GM12891 (cell line): ENCODE measurements at regions not wholly inside any gene's neighbourhood (a gene's known extent, or its start where the extent isn't known, plus 50 kb on each side); places are given as distances from the start of the nearest gene placed in this dataset.

Experiments
- DNase-seq: peaks from one replicate; pipeline ENCODE4 v3.0.0; 2011; ENCODE audit warnings: low spot score; ENCODE audit not compliant: insufficient read length
- FAIRE-seq: peaks from 2 replicates; lab custom pipeline; 2011; peaks lifted over from hg19 to GRCh38; lab: Jason Lieb, UNC
- PAX5 ChIP-seq: IDR thresholded peaks from 2 replicates; pipeline ENCODE4 v1.6.1; 2011; ENCODE audit warnings: low read length, moderate library complexity, mild to moderate bottlenecking; ENCODE audit not compliant: insufficient read depth, severe bottlenecking
- POLR2A ChIP-seq: IDR thresholded peaks from 2 replicates; pipeline ENCODE4 v1.6.1; 2011; ENCODE audit warnings: low read depth, low read length, control low read depth
- POLR2AphosphoS5 ChIP-seq: IDR thresholded peaks from 2 replicates; pipeline ENCODE4 v1.6.1; 2011; ENCODE audit warnings: low read depth, low read length, control low read depth
- POU2F2 ChIP-seq: IDR thresholded peaks from 2 replicates; pipeline ENCODE4 v1.6.1; 2011; ENCODE audit warnings: low read depth, mild to moderate bottlenecking, control low read depth, low read length, moderate library complexity
- SPI1 ChIP-seq: IDR thresholded peaks from 2 replicates; pipeline ENCODE4 v1.6.1; 2011; ENCODE audit warnings: low read depth, low read length, control low read depth
- TAF1 ChIP-seq: IDR thresholded peaks from 2 replicates; pipeline ENCODE4 v1.6.1; 2011; ENCODE audit warnings: low read depth, low read length, control low read depth

- TF ChIP-seq TAF1: no peak
- no peak for TF ChIP-seq SPI1
- no peak for TF ChIP-seq POLR2AphosphoS5
- no peak for TF ChIP-seq POLR2A
- TF ChIP-seq PAX5: no peak
- no peak for TF ChIP-seq POU2F2
- DNase-seq (no peak), FAIRE-seq (no peak)
These were observed 1047.6 kb downstream of the AACS start for GRCh38 chr12:126112849-126113248.

GRCh38 chr12:126114441-126114840 lies 1049.2 kb downstream of the AACS start:
- no peak for FAIRE-seq
- DNase-seq: no peak

GRCh38 chr12:126117502-126117901 lies 1052.3 kb downstream of the AACS start:
- TF ChIP-seq TAF1 (no peak), POU2F2 (no peak), POLR2A (no peak), POLR2AphosphoS5 (no peak), SPI1 (no peak), PAX5 (no peak)
- no peak for DNase-seq
- no peak for FAIRE-seq

More at GRCh38 chr12:126114441-126114840, 1049.2 kb downstream of the AACS start:
- no peak for TF ChIP-seq POU2F2
- no peak for TF ChIP-seq PAX5
- TF ChIP-seq POLR2AphosphoS5: no peak
- no peak for TF ChIP-seq TAF1
- TF ChIP-seq POLR2A: no peak
- no peak for TF ChIP-seq SPI1

GRCh38 chr12:126139355-126139754 lies 1074.1 kb downstream of the AACS start:
- DNase-seq (no peak), FAIRE-seq (no peak)

GRCh38 chr12:126144603-126145002 lies 1079.4 kb downstream of the AACS start:
- FAIRE-seq: no peak
- TF ChIP-seq POLR2A (no peak), POLR2AphosphoS5 (no peak), TAF1 (no peak)
- DNase-seq: no peak

More at GRCh38 chr12:126139355-126139754, 1074.1 kb downstream of the AACS start:
- TF ChIP-seq POLR2AphosphoS5: no peak
- TF ChIP-seq PAX5: no peak
- no peak for TF ChIP-seq POLR2A
- TF ChIP-seq POU2F2: no peak
- TF ChIP-seq SPI1: no peak
- no peak for TF ChIP-seq TAF1

GRCh38 chr12:126147321-126147720 lies 1082.1 kb downstream of the AACS start:
- FAIRE-seq (no peak), DNase-seq (no peak)
- no peak for TF ChIP-seq SPI1
- TF ChIP-seq POU2F2: no peak
- TF ChIP-seq POLR2AphosphoS5: no peak
- TF ChIP-seq TAF1: no peak
- no peak for TF ChIP-seq PAX5
- TF ChIP-seq POLR2A: no peak

- DNase-seq: no peak
- FAIRE-seq: no peak
- TF ChIP-seq PAX5 (no peak), POLR2A (no peak)
These were observed 1091.8 kb downstream of the AACS start for GRCh38 chr12:126156806-126157574.

GRCh38 chr12:126157575-126157966 lies 1092.3 kb downstream of the AACS start:
- DNase-seq (no peak), FAIRE-seq (no peak)
- TF ChIP-seq POLR2A (no peak), TAF1 (no peak), POLR2AphosphoS5 (no peak), POU2F2 (no peak)

- DNase-seq: no peak
- FAIRE-seq: no peak
- TF ChIP-seq POU2F2 (no peak), PAX5 (no peak), TAF1 (no peak), SPI1 (no peak), POLR2A (no peak), POLR2AphosphoS5 (no peak)
These were observed 1093.9 kb downstream of the AACS start for GRCh38 chr12:126159139-126159538.

GRCh38 chr12:126160912-126161311 lies 1095.7 kb downstream of the AACS start:
- no peak for FAIRE-seq
- TF ChIP-seq TAF1 (no peak), POLR2AphosphoS5 (no peak), PAX5 (no peak), SPI1 (no peak), POLR2A (no peak)
- DNase-seq: no peak

- DNase-seq (no peak), FAIRE-seq (no peak)
- no peak for TF ChIP-seq SPI1
- TF ChIP-seq PAX5: no peak
These were observed 1098.7 kb downstream of the AACS start for GRCh38 chr12:126163984-126164383.
